ENCODE measurements at regions not wholly inside any gene's neighbourhood (a gene's known extent, or its start where the extent isn't known, plus 50 kb on each side); places are given as distances from the start of the nearest gene placed in this dataset.

- no peaks in the 10 kb centered on the region for H3F3A ChIP-seq (ENCODE audit: control insufficient read depth, insufficient read depth)
- peaks cover 24% of the 10 kb centered on the region for H3K79me2 ChIP-seq (ENCODE audit: control insufficient read depth, low read length)
- H3K27me3 ChIP-seq (ENCODE audit: control insufficient read depth, low read length) = no peaks in the 10 kb centered on the region
- TF ChIP-seq CTCF (IDR thresholded peaks at IDR 0.05; ENCODE audit: low read depth, low read length, poor library complexity, severe bottlenecking) (no peak), EZH2phosphoT487 (IDR thresholded peaks at IDR 0.05; ENCODE audit: borderline replicate concordance, low read length) (no peak)
- H3K4me2 ChIP-seq (ENCODE audit: low read length) = no peak overlapping the region
- H4K20me1 ChIP-seq (ENCODE audit: control insufficient read depth, insufficient read depth, low read depth, low read length) = no peaks in the 10 kb centered on the region
- H3K36me3 ChIP-seq (ENCODE audit: control insufficient read depth, low read length) = no peaks in the 10 kb centered on the region
- peaks cover 15% of the 10 kb centered on the region for H3K4me1 ChIP-seq (ENCODE audit: control insufficient read depth, low read length)
- no peak overlapping the region for H3K4me3 ChIP-seq (ENCODE audit: low read length)
- H3K9me2 ChIP-seq (replicated peaks; ENCODE audit: control insufficient read depth, low read length) = no peaks in the 10 kb centered on the region
- H3K9me3 ChIP-seq (ENCODE audit: control insufficient read depth, insufficient read depth, low read length) = no peaks in the 10 kb centered on the region
- no peak overlapping the region for H3K27ac ChIP-seq (ENCODE audit: low read depth, low read length)
Observed at GRCh38 chr6:56765494-56765893, 122.8 kb upstream of the DST start.

GRCh38 chr6:56764081-56764566 is 121.4 kb upstream of the DST start:
- no peaks in the 10 kb centered on the region for H3K9me2 ChIP-seq (replicated peaks; ENCODE audit: control insufficient read depth, low read length)
- no peaks in the 10 kb centered on the region for H3K36me3 ChIP-seq (ENCODE audit: control insufficient read depth, low read length)
- TF ChIP-seq CTCF (IDR thresholded peaks at IDR 0.05; ENCODE audit: low read depth, low read length, poor library complexity, severe bottlenecking) (peak; percentile 35), EZH2phosphoT487 (IDR thresholded peaks at IDR 0.05; ENCODE audit: borderline replicate concordance, low read length) (no peak)
- no peaks in the 10 kb centered on the region for H3K9me3 ChIP-seq (ENCODE audit: control insufficient read depth, insufficient read depth, low read length)
- no peaks in the 10 kb centered on the region for H3K27me3 ChIP-seq (ENCODE audit: control insufficient read depth, low read length)
- no peaks in the 10 kb centered on the region for H3F3A ChIP-seq (ENCODE audit: control insufficient read depth, insufficient read depth)
- H4K20me1 ChIP-seq (ENCODE audit: control insufficient read depth, insufficient read depth, low read depth, low read length) = no peaks in the 10 kb centered on the region
- no peak overlapping the region for H3K4me2 ChIP-seq (ENCODE audit: low read length)
- H3K4me1 ChIP-seq (ENCODE audit: control insufficient read depth, low read length) = peaks cover 25% of the 10 kb centered on the region
- peaks cover 24% of the 10 kb centered on the region for H3K79me2 ChIP-seq (ENCODE audit: control insufficient read depth, low read length)
- no peak overlapping the region for H3K27ac ChIP-seq (ENCODE audit: low read depth, low read length)
- H3K4me3 ChIP-seq (ENCODE audit: low read length) = no peak overlapping the region

GRCh38 chr6:56761651-56762050 is 119.0 kb upstream of the DST start:
- no peak overlapping the region for H3K4me3 ChIP-seq (ENCODE audit: low read length)
- H3F3A ChIP-seq (ENCODE audit: control insufficient read depth, insufficient read depth) = no peaks in the 10 kb centered on the region
- no peak overlapping the region for H3K27ac ChIP-seq (ENCODE audit: low read depth, low read length)
- no peaks in the 10 kb centered on the region for H3K9me2 ChIP-seq (replicated peaks; ENCODE audit: control insufficient read depth, low read length)
- H3K4me1 ChIP-seq (ENCODE audit: control insufficient read depth, low read length) = peaks cover 37% of the 10 kb centered on the region
- H3K36me3 ChIP-seq (ENCODE audit: control insufficient read depth, low read length) = no peaks in the 10 kb centered on the region
- H3K79me2 ChIP-seq (ENCODE audit: control insufficient read depth, low read length) = peaks cover 39% of the 10 kb centered on the region
- TF ChIP-seq CTCF (IDR thresholded peaks at IDR 0.05; ENCODE audit: low read depth, low read length, poor library complexity, severe bottlenecking) (no peak), EZH2phosphoT487 (IDR thresholded peaks at IDR 0.05; ENCODE audit: borderline replicate concordance, low read length) (no peak)
- no peaks in the 10 kb centered on the region for H3K27me3 ChIP-seq (ENCODE audit: control insufficient read depth, low read length)
- H3K9me3 ChIP-seq (ENCODE audit: control insufficient read depth, insufficient read depth, low read length) = no peaks in the 10 kb centered on the region
- no peak overlapping the region for H3K4me2 ChIP-seq (ENCODE audit: low read length)
- no peaks in the 10 kb centered on the region for H4K20me1 ChIP-seq (ENCODE audit: control insufficient read depth, insufficient read depth, low read depth, low read length)

Data from DOHH2 (cell line).